ENCODE measurements at regions not wholly inside any gene's neighbourhood (a gene's known extent, or its start where the extent isn't known, plus 50 kb on each side); places are given as distances from the start of the nearest gene placed in this dataset.

GRCh38 chr16:59216291-59216690, 482.2 kb upstream of the GOT2 start:
- peaks cover 34% of the 10 kb centered on the region for H3K4me1 Mint-ChIP-seq (ENCODE audit: unreplicated experiment)
- H3K4me3 Mint-ChIP-seq (ENCODE audit: unreplicated experiment) = no peak overlapping the region
- no peaks in the 10 kb centered on the region for H3K27me3 Mint-ChIP-seq (ENCODE audit: unreplicated experiment)
- peaks cover 11% of the 10 kb centered on the region for H3K9me3 Mint-ChIP-seq (ENCODE audit: unreplicated experiment)
- DNase-seq (ENCODE audit: extremely low spot score, unreplicated experiment) = no peak
- H3K36me3 Mint-ChIP-seq (ENCODE audit: unreplicated experiment) = no peaks in the 10 kb centered on the region
- peak overlapping the region; percentile 61 for H3K27ac Mint-ChIP-seq (ENCODE audit: unreplicated experiment)
- no peak for TF ChIP-seq CTCF (IDR thresholded peaks at IDR 0.05)

- no peak overlapping the region for H3K4me3 Mint-ChIP-seq (ENCODE audit: unreplicated experiment)
- TF ChIP-seq CTCF (IDR thresholded peaks at IDR 0.05) = no peak
- H3K27me3 Mint-ChIP-seq (ENCODE audit: unreplicated experiment) = no peaks in the 10 kb centered on the region
- H3K27ac Mint-ChIP-seq (ENCODE audit: unreplicated experiment) = no peak overlapping the region
- peaks cover 52% of the 10 kb centered on the region for H3K4me1 Mint-ChIP-seq (ENCODE audit: unreplicated experiment)
- DNase-seq (ENCODE audit: extremely low spot score, unreplicated experiment) = no peak
- peaks cover 11% of the 10 kb centered on the region for H3K9me3 Mint-ChIP-seq (ENCODE audit: unreplicated experiment)
- H3K36me3 Mint-ChIP-seq (ENCODE audit: unreplicated experiment) = no peaks in the 10 kb centered on the region
These were observed 480.3 kb upstream of the GOT2 start for GRCh38 chr16:59214455-59214854.

GRCh38 chr16:59213952-59214351, 479.8 kb upstream of the GOT2 start:
- no peak for TF ChIP-seq CTCF (IDR thresholded peaks at IDR 0.05)
- H3K4me3 Mint-ChIP-seq (ENCODE audit: unreplicated experiment) = no peak overlapping the region
- H3K27ac Mint-ChIP-seq (ENCODE audit: unreplicated experiment) = no peak overlapping the region
- DNase-seq (ENCODE audit: extremely low spot score, unreplicated experiment) = no peak
- H3K9me3 Mint-ChIP-seq (ENCODE audit: unreplicated experiment) = peaks cover 11% of the 10 kb centered on the region
- no peaks in the 10 kb centered on the region for H3K27me3 Mint-ChIP-seq (ENCODE audit: unreplicated experiment)
- H3K4me1 Mint-ChIP-seq (ENCODE audit: unreplicated experiment) = peaks cover 52% of the 10 kb centered on the region
- H3K36me3 Mint-ChIP-seq (ENCODE audit: unreplicated experiment) = no peaks in the 10 kb centered on the region

GRCh38 chr16:59212492-59213024, 478.4 kb upstream of the GOT2 start:
- no peak for TF ChIP-seq CTCF (IDR thresholded peaks at IDR 0.05)
- no peaks in the 10 kb centered on the region for H3K27me3 Mint-ChIP-seq (ENCODE audit: unreplicated experiment)
- no peak for DNase-seq (ENCODE audit: extremely low spot score, unreplicated experiment)
- H3K9me3 Mint-ChIP-seq (ENCODE audit: unreplicated experiment) = peaks cover 5% of the 10 kb centered on the region
- H3K27ac Mint-ChIP-seq (ENCODE audit: unreplicated experiment) = no peak overlapping the region
- H3K4me1 Mint-ChIP-seq (ENCODE audit: unreplicated experiment) = peaks cover 52% of the 10 kb centered on the region
- no peak overlapping the region for H3K4me3 Mint-ChIP-seq (ENCODE audit: unreplicated experiment)
- H3K36me3 Mint-ChIP-seq (ENCODE audit: unreplicated experiment) = no peaks in the 10 kb centered on the region

- H3K27ac Mint-ChIP-seq (ENCODE audit: unreplicated experiment) = peak overlapping the region; percentile 79
- H3K4me1 Mint-ChIP-seq (ENCODE audit: unreplicated experiment) = peaks cover 45% of the 10 kb centered on the region
- no peaks in the 10 kb centered on the region for H3K9me3 Mint-ChIP-seq (ENCODE audit: unreplicated experiment)
- no peak for DNase-seq (ENCODE audit: extremely low spot score, unreplicated experiment)
- peak overlapping the region; percentile 36 for H3K4me3 Mint-ChIP-seq (ENCODE audit: unreplicated experiment)
- no peak for TF ChIP-seq CTCF (IDR thresholded peaks at IDR 0.05)
- no peaks in the 10 kb centered on the region for H3K36me3 Mint-ChIP-seq (ENCODE audit: unreplicated experiment)
- no peaks in the 10 kb centered on the region for H3K27me3 Mint-ChIP-seq (ENCODE audit: unreplicated experiment)
These were observed 476.9 kb upstream of the GOT2 start for GRCh38 chr16:59210955-59211541.
